Germinal center (tissue), 1 donor: ENCODE measurements at regions not wholly inside any gene's neighbourhood (a gene's known extent, or its start where the extent isn't known, plus 50 kb on each side); places are given as distances from the start of the nearest gene placed in this dataset.

Experiments used
- DNase-seq: peaks from one replicate; pipeline ENCODE4 v3.0.0; 2012; ENCODE audit warnings: mixed read lengths, low spot score

DNA sequence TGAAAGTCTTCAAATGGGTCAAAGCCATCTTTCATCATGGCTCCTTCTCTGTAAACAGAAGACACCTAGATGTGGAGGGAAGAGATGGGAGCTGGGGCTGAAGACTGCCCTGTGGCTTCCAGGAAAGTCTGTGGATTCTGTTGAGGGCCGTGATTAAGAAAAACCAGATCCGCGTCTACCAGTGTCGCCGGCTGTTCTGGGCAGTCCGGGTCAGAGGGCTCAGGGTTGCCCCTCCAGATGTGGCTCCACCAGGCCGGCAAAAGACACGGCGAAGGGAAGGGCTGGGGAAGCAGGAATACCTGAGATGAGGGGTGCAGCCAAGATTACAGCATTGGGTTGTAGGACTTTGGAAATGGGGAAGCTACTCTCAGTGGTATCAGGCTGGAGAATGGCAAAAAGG is 162.6 kb downstream of the RHOU start:
- DNase-seq, result no peak

- peak; percentile 72 for DNase-seq
Observed at GRCh38 chr1:228898582-228898992, 163.3 kb downstream of the RHOU start.

GRCh38 chr1:228899421-228899956 is 164.2 kb downstream of the RHOU start:
- no peak for DNase-seq

- no peak for DNase-seq
Observed at GRCh38 chr1:228900099-228900885, 165.0 kb downstream of the RHOU start.

GRCh38 chr1:228900886-228901392 is 165.7 kb downstream of the RHOU start:
- no peak for DNase-seq

DNA sequence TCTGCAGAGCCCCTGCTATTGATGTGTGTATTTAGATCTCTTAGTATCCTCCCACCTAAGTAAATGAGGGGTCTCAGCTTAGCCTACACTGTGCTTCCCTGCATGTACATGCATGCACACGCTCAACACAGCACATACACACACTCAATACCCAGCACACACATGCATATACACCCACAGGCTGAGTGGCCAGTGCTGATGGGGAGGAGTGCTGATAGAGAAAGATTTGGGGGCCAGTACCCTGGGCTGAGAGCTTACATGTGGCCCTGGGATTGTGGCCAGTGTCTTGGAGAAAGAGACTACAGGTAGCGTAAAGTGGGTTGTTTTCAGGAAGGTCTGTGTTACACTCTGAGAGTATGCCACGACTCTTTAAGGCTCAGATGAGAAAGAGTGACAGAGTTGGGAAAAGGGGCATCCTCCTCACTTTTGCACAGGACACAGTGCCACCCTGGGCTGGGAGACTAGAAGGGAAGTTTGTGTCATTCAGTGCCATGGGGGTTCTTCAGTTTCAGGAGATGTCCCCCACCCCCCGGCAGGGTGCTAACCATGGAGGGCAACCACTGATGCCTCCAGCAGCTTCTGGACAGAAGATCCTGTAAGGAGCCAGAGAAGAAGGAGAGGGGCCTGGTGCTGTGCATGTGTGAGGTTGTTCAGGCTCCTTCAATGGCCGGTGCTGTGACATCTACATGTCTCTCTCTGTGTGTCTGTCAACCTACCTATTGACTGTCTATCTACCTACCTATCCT is 166.8 kb downstream of the RHOU start:
- DNase-seq, result no peak

GRCh38 chr1:228902781-228903433 is 167.6 kb downstream of the RHOU start:
- DNase-seq, result no peak

GRCh38 chr1:228903434-228904071 is 168.3 kb downstream of the RHOU start:
- DNase-seq, result no peak

GRCh38 chr1:228904222-228904621 is 168.9 kb downstream of the RHOU start:
- no peak for DNase-seq

- no peak for DNase-seq
Observed at GRCh38 chr1:228905701-228906101, 170.4 kb downstream of the RHOU start.

DNA sequence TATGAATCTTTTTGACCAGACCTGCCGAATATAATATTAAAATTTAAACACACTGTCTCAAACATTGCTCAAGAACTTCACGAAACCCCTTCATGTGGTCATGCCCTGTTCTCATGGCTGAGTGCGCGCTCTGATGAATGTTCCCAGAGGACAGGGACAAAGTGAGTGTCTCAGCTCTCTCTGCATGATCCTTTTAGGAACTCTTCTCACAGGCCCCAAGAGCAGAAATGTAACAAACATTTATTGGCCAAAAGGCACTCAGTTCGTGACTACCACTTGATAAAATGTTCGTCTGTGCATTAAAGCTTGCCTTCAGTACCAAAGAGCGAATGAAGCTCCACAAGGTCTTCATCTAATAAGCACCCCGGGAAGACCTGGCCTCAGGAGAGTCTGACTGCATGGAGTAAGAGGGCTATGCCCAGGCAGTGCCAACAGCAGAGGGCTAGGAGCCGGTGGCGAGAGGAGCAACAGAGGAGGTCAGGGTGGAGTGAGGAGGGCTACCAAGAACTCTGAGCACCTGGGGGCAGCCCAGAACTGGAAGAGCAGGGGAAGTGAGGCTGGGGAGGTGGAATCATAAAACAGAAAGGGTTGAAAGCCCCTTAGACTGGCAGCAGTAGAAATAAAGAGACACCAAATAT is 171.1 kb downstream of the RHOU start:
- DNase-seq, result no peak

GRCh38 chr1:228911225-228912210 is 176.2 kb downstream of the RHOU start:
- no peak for DNase-seq

GRCh38 chr1:228913626-228914414 is 178.5 kb downstream of the RHOU start:
- no peak for DNase-seq

DNA sequence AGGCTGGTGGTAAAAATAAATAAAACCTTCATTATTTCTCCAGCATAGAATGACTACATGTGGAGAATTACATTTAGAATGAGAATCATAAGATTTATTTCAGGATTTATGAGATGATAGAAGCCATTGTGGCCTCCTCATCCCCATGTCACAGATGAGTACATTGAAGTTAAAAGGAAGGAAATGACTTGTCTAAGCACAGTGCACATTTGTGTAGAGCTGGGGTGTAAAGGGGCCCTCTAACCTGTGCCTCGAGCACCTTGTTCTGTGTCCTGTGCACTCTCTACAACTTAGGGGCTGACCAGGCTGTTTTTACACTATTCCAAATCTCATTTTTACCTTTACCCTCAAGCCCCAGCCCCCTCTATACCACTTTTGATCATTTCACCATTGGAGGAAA is 179.4 kb downstream of the RHOU start:
- DNase-seq, result no peak

DNA sequence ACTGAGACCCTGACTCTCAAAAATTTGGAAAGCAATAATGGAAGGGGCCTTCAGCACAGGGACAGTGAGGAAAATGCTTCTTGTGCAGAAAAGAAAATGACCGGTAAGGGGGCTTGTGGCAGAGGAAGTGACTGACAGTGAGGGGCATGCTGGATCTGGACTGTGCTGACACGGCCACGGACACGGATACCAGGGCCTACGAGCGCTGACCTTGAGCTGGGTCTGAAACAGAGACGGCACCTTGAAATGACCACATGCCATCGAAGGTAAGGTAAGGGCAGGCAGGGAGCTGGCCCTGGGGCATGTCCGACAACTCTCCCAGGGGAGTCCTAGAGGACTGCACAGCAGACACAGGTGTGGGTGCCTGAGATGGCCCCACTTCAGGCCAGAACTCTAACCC is 182.1 kb downstream of the RHOU start:
- no peak for DNase-seq

- no peak for DNase-seq
Observed at GRCh38 chr1:228917755-228918154, 182.5 kb downstream of the RHOU start.

DNA sequence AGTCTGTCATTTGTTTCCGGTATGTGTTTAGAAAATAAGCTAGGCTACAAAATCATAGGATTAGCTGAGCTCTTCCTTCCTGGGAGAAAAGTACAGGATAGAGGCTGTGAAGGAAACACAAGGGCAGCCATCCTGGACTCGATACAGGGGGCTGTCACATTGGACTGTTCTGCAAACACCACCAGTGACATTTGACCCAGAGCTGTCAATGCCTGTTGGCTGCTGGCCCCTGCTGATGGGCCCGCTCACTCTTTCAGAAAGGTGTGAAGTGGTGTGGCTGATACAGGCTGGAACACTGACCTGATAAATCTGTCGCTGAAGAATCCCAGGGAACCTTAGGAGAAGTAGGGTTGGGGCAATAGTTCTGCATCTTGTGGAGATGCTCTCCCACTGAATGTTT is 183.1 kb downstream of the RHOU start:
- DNase-seq, result no peak

DNA sequence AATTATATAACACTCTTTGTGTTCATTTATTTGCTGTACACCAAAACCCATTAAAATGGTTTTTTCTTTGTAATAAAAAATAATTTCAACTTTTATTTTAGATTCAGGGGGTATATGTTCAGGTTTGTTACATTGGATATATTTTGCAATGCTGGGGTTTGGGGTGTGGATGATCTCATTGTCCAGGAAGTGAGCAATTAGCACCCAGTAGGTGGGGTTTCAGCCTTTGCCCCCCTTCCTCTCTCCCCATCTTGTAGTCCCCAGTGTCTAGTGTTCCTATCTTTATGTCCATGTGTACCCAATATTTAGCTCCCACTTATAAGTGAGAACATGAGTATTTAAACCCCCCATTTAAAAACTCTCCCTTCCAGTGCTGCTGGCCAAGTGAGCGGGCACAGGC is 184.6 kb downstream of the RHOU start:
- no peak for DNase-seq

GRCh38 chr1:228920831-228921230 is 185.6 kb downstream of the RHOU start:
- no peak for DNase-seq
